H1 (cell line): ENCODE measurements at regions not wholly inside any gene's neighbourhood (a gene's known extent, or its start where the extent isn't known, plus 50 kb on each side); places are given as distances from the start of the nearest gene placed in this dataset.
A peak's percentile ranks its signal among the peaks of the same experiment; 100 is the strongest.

Experiments used
- CTCF ChIA-PET: fragments of 300-600 bp; sonication (Branson Sonifier 250); formaldehyde crosslinking; loops from one replicate; lab custom pipeline; 2021; ENCODE audit not compliant: partially characterized antibody; lab: Charles Lee
- POLR2A ChIA-PET: fragments of 300-600 bp; sonication (Branson Sonifier 250); formaldehyde crosslinking; loops from one replicate; lab custom pipeline; 2021; ENCODE audit warnings: inconsistent platforms; ENCODE audit not compliant: partially characterized antibody; lab: Charles Lee
- DNase-seq, 2 experiments: peaks; one replicate each; pipeline versions ENCODE4 v3.0.0 to v3.0.0-alpha.2; 2010 to 2022; ENCODE audit warnings: low spot score in 2 of 2, low read depth in 1 of 2, mixed read lengths in 1 of 2
- FAIRE-seq: peaks from 2 replicates; lab custom pipeline; 2011; peaks lifted over from hg19 to GRCh38; lab: Jason Lieb, UNC
- H2AFZ ChIP-seq: 2 replicates; pipeline ENCODE4 v1.8.1; 2012; ENCODE audit warnings: low read length, inconsistent platforms
- H2AK5ac ChIP-seq: 2 replicates; pipeline ENCODE4 v1.6.1; 2013; ENCODE audit warnings: low read depth, low read length
- H2BK120ac ChIP-seq: replicated peaks from 2 replicates; pipeline ENCODE3; 2013; ENCODE audit warnings: low read depth, low read length, inconsistent platforms
- H2BK12ac ChIP-seq: 2 replicates; pipeline ENCODE4 v1.6.1; 2013; ENCODE audit warnings: low read depth, low read length
- H2BK15ac ChIP-seq: 2 replicates; pipeline ENCODE4 v1.6.1; 2013; ENCODE audit warnings: low read length
- H2BK20ac ChIP-seq: 2 replicates; pipeline ENCODE4 v1.6.1; 2013; ENCODE audit warnings: low read length
- H2BK5ac ChIP-seq: 2 replicates; pipeline ENCODE4 v1.6.1; 2013; ENCODE audit warnings: low read depth, low read length
- H3K14ac ChIP-seq: 2 replicates; pipeline ENCODE4 v1.6.1; 2013; ENCODE audit warnings: inconsistent platforms; ENCODE audit not compliant: insufficient read length
- H3K18ac ChIP-seq: 2 replicates; pipeline ENCODE4 v1.6.1; 2013; ENCODE audit warnings: low read length; ENCODE audit errors: extremely low read depth
- H3K23ac ChIP-seq: 2 replicates; pipeline ENCODE4 v1.6.1; 2013; ENCODE audit warnings: inconsistent platforms; ENCODE audit not compliant: insufficient read length
- H3K23me2 ChIP-seq: 2 replicates; pipeline ENCODE4 v1.6.1; 2013; ENCODE audit warnings: low read depth, low read length
- H3K27ac ChIP-seq: 2 replicates; pipeline ENCODE4 v1.6.1; 2011; ENCODE audit warnings: low read depth, low read length, inconsistent platforms
- H3K27me3 ChIP-seq, 4 experiments: replicated peaks in 1 of 4; 1 replicate in 1 of 4; 2 replicates in 3 of 4; pipeline versions ENCODE4 v1.6.1 to v1.8.1; 2011 to 2013; ENCODE audit warnings: low read length in 3 of 4, mild to moderate bottlenecking in 3 of 4, inconsistent platforms in 2 of 4, mixed read lengths in 2 of 4, moderate library complexity in 1 of 4; ENCODE audit not compliant: control insufficient read depth in 3 of 4, insufficient read depth in 3 of 4; ENCODE audit errors: extremely low read depth in 1 of 4
- H3K36me3 ChIP-seq, 4 experiments: 2 replicates each; pipeline versions ENCODE4 v1.6.1 to v1.8.1; 2011 to 2013; ENCODE audit warnings: mild to moderate bottlenecking in 4 of 4, low read length in 3 of 4, moderate library complexity in 2 of 4, control low read depth in 1 of 4, inconsistent platforms in 1 of 4; ENCODE audit not compliant: insufficient read depth in 4 of 4, control insufficient read depth in 2 of 4
- H3K4ac ChIP-seq: replicated peaks from 2 replicates; pipeline ENCODE3; 2013; ENCODE audit warnings: low read length, low read depth, mixed read lengths, inconsistent platforms; ENCODE audit not compliant: insufficient read length
- H3K4me1 ChIP-seq, 4 experiments: replicated peaks in 1 of 4; 1 replicate in 1 of 4; 2 replicates in 3 of 4; pipeline versions ENCODE4 v1.6.1 to v1.8.1; 2011 to 2013; ENCODE audit warnings: low read length in 3 of 4, inconsistent platforms in 2 of 4, mixed read lengths in 1 of 4; ENCODE audit not compliant: insufficient read depth in 4 of 4, control insufficient read depth in 3 of 4
- H3K4me2 ChIP-seq, 2 experiments: 2 replicates each; pipeline versions ENCODE4 v1.6.1 to v1.8.1; 2011 to 2013; ENCODE audit warnings: low read depth in 2 of 2, low read length in 2 of 2, control low read depth in 1 of 2, inconsistent platforms in 1 of 2, mild to moderate bottlenecking in 1 of 2; ENCODE audit not compliant: insufficient read depth in 1 of 2
- H3K4me3 ChIP-seq, 4 experiments: fragments of 200-600, 300-600 bp in 1 of 4; sonication (generic), shearing (Covaris generic), sonication (Bioruptor Twin) in 1 of 4; 2 replicates each; pipeline versions ENCODE4 v1.5.1 to v1.8.1; 2011 to 2016; ENCODE audit warnings: low read length in 4 of 4, low read depth in 3 of 4, control low read depth in 2 of 4, inconsistent platforms in 2 of 4, mild to moderate bottlenecking in 2 of 4, mixed read lengths in 1 of 4, moderate library complexity in 1 of 4; ENCODE audit not compliant: insufficient read depth in 2 of 4; ENCODE audit errors: extremely low read depth in 1 of 4
- H3K56ac ChIP-seq: replicated peaks from 2 replicates; pipeline ENCODE3; 2013; ENCODE audit warnings: low read depth, mild to moderate bottlenecking, mixed read lengths, low read length, inconsistent platforms; ENCODE audit not compliant: insufficient read length
- H3K79me1 ChIP-seq: 2 replicates; pipeline ENCODE4 v1.6.1; 2013; ENCODE audit warnings: low read depth, low read length, control low read depth
- H3K79me2 ChIP-seq, 2 experiments: 2 replicates each; pipeline versions ENCODE4 v1.6.1 to v1.8.1; 2012 to 2013; ENCODE audit warnings: low read length in 2 of 2, mild to moderate bottlenecking in 2 of 2, inconsistent platforms in 1 of 2; ENCODE audit not compliant: insufficient read depth in 2 of 2, control insufficient read depth in 1 of 2
- H3K9ac ChIP-seq, 4 experiments: replicated peaks in 1 of 4; 1 replicate in 1 of 4; 2 replicates in 3 of 4; pipeline versions ENCODE4 v1.6.1 to v1.8.1; 2011 to 2013; ENCODE audit warnings: low read depth in 3 of 4, low read length in 3 of 4, control low read depth in 2 of 4, mild to moderate bottlenecking in 2 of 4, moderate library complexity in 2 of 4, inconsistent platforms in 1 of 4; ENCODE audit errors: extremely low read depth in 1 of 4
- H3K9me3 ChIP-seq, 2 experiments: 2 replicates each; pipeline versions ENCODE4 v1.6.1 to v1.8.1; 2012 to 2013; ENCODE audit warnings: mild to moderate bottlenecking in 2 of 2, moderate library complexity in 2 of 2, control low read depth in 1 of 2, inconsistent platforms in 1 of 2, low read depth in 1 of 2, low read length in 1 of 2, mixed read lengths in 1 of 2; ENCODE audit not compliant: insufficient read depth in 2 of 2
- H4K20me1 ChIP-seq, 2 experiments: replicated peaks in 1 of 2; 2 replicates each; pipeline versions ENCODE3 to v1.8.1; 2011 to 2013; ENCODE audit warnings: inconsistent platforms in 2 of 2, low read length in 2 of 2, mild to moderate bottlenecking in 1 of 2; ENCODE audit not compliant: insufficient read depth in 2 of 2, control insufficient read depth in 1 of 2
- H4K5ac ChIP-seq: 2 replicates; pipeline ENCODE4 v1.6.1; 2013; ENCODE audit warnings: low read length, low read depth, mixed read lengths, inconsistent platforms; ENCODE audit not compliant: insufficient read length
- H4K8ac ChIP-seq: 2 replicates; pipeline ENCODE4 v1.8.0; 2013; ENCODE audit warnings: mild to moderate bottlenecking, moderate library complexity, low read length, inconsistent platforms; ENCODE audit not compliant: insufficient read depth; ENCODE audit errors: extremely low read depth
- H4K91ac ChIP-seq: replicated peaks from 2 replicates; pipeline ENCODE3; 2013; ENCODE audit warnings: low read length, mixed read lengths, inconsistent platforms; ENCODE audit not compliant: insufficient read length
- JUN ChIP-seq: IDR thresholded peaks from 2 replicates; pipeline ENCODE4 v1.6.1; 2011; ENCODE audit warnings: low read depth, mild to moderate bottlenecking, improper control_type of control experiment, low read length
- MAFK ChIP-seq: IDR thresholded peaks from 2 replicates; pipeline ENCODE4 v1.6.1; 2012; ENCODE audit warnings: low read depth, mild to moderate bottlenecking, improper control_type of control experiment, low read length
- SIN3A ChIP-seq, 2 experiments: IDR thresholded peaks in 1 of 2; conservative IDR thresholded peaks in 1 of 2; 2 replicates each; pipeline ENCODE4 v1.6.1; 2011 to 2012; ENCODE audit warnings: low read length in 2 of 2, improper control_type of control experiment in 1 of 2, low read depth in 1 of 2, mild to moderate bottlenecking in 1 of 2
- SIX5 ChIP-seq: IDR thresholded peaks from 2 replicates; pipeline ENCODE4 v1.6.1; 2011; ENCODE audit warnings: mild to moderate bottlenecking, low read depth, low read length
- SRF ChIP-seq: IDR thresholded peaks from 2 replicates; pipeline ENCODE4 v1.6.1; 2011; ENCODE audit warnings: mild to moderate bottlenecking, low read depth, low read length, moderate library complexity
- WGBS, 2 experiments: shearing (Covaris generic) in 1 of 2; methylation state at CpG; one replicate each; pipeline versions ENCODE4 v1.1.6 to v1.1.7; 2013 to 2015; ENCODE audit warnings: low lambda C conversion rate in 2 of 2, mixed read lengths in 2 of 2, inconsistent platforms in 1 of 2, low coverage in 1 of 2, missing lambda C conversion rate in 1 of 2; ENCODE audit not compliant: insufficient replicate concordance in 2 of 2, insufficient coverage in 1 of 2, insufficient read length in 1 of 2; ENCODE audit errors: extremely low coverage in 1 of 2, missing lambda C conversion rate in 1 of 2; 5-methylcytosine and 5-hydroxymethylcytosine counted together
- TF ChIP-seq, protein P1 (sequence below): IDR thresholded peaks from 2 replicates; pipeline ENCODE4 v1.6.1; 2011; ENCODE audit warnings: low read depth, mild to moderate bottlenecking, low read length; ENCODE audit not compliant: insufficient read depth
- TF ChIP-seq, protein P2 (sequence below): IDR thresholded peaks from 2 replicates; pipeline ENCODE4 v1.6.1; 2012; ENCODE audit warnings: inconsistent platforms

DNA sequence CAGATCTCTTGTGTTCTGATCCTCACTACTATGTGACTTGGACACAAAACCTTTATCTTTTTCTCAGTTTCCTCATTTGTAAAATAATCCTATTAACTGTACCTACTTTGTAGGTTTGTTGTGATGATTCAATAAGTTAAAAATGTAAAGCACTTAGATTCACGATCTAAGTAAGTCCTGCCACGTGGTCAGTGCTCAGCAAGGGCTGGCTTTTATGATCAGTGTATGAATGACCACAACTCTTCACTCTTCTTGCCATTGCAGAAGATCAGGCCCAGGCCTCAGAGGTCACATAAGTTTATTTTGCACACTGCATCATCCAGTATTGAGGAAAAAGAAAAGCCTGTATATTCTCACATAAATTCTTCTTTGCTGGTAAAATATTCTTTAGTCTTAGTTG lies 1192.5 kb upstream of the ACVR2A start:
- WGBS, 2 experiments, result 83% methylated on average over 2 of the region's 2 CpGs; no CpG with 5 or more reads in 1 of the 2 experiments
- DNase-seq, result no peak

More for the DNA sequence above, 1192.5 kb upstream of the ACVR2A start:
- no peak overlapping the region for H3K4ac ChIP-seq
- no peak overlapping the region for H3K4me3 ChIP-seq
- H3K18ac ChIP-seq, result no peak overlapping the region
- peaks cover 6 to 16% of the 10 kb centered on the region in 2 experiments; a peak in 3 of 4 replicates for H3K9me3 ChIP-seq
- no peaks in the 10 kb centered on the region for H3K4me1 ChIP-seq
- H2BK12ac ChIP-seq, result no peak overlapping the region
- H2AFZ ChIP-seq, result no peak overlapping the region
- H4K8ac ChIP-seq, result no peak overlapping the region
- H3K27ac ChIP-seq, result no peak overlapping the region
- peaks cover 0 to 13% (median 2%) of the 10 kb centered on the region in 4 experiments; a peak in 2 of 8 replicates for H3K36me3 ChIP-seq
- H4K20me1 ChIP-seq, result no peaks in the 10 kb centered on the region
- no peak overlapping the region for H2AK5ac ChIP-seq
- no peak overlapping the region for H2BK15ac ChIP-seq
- no peak overlapping the region for H3K14ac ChIP-seq
- no peak overlapping the region for H3K23ac ChIP-seq
- TF ChIP-seq SIX5, result no peak
- TF ChIP-seq, protein P1, sequence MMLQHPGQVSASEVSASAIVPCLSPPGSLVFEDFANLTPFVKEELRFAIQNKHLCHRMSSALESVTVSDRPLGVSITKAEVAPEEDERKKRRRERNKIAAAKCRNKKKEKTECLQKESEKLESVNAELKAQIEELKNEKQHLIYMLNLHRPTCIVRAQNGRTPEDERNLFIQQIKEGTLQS, result no peak
- TF ChIP-seq JUN, result no peak
- TF ChIP-seq SRF, result no peak
- TF ChIP-seq, protein P2, sequence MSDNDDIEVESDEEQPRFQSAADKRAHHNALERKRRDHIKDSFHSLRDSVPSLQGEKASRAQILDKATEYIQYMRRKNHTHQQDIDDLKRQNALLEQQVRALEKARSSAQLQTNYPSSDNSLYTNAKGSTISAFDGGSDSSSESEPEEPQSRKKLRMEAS, result no peak
- no peak for TF ChIP-seq MAFK
- TF ChIP-seq SIN3A (conservative IDR thresholded peaks at IDR 0.05 in 1 of 2, IDR thresholded peaks at IDR 0.05 in 1 of 2; ENCODE audit: low read depth in 1 of 2, low read length in 2 of 2), result no peak
- peak; percentile 13 for FAIRE-seq
- H3K79me1 ChIP-seq, result no peaks in the 10 kb centered on the region
- no peak overlapping the region for H2BK5ac ChIP-seq
- CTCF ChIA-PET, result no interaction called here
- H4K91ac ChIP-seq, result no peak overlapping the region
- POLR2A ChIA-PET, result no interaction called here
- no peak overlapping the region for H3K9ac ChIP-seq
- no peaks in the 10 kb centered on the region for H3K79me2 ChIP-seq
- H4K5ac ChIP-seq, result no peak overlapping the region
- H3K27me3 ChIP-seq, result no peaks in the 10 kb centered on the region
- H2BK20ac ChIP-seq, result no peak overlapping the region
- no peak overlapping the region for H2BK120ac ChIP-seq
- H3K4me2 ChIP-seq, result no peak overlapping the region
- no peaks in the 10 kb centered on the region for H3K23me2 ChIP-seq
- no peak overlapping the region for H3K56ac ChIP-seq
